GM21423 (cell line): ENCODE measurements at regions not wholly inside any gene's neighbourhood (a gene's known extent, or its start where the extent isn't known, plus 50 kb on each side); places are given as distances from the start of the nearest gene placed in this dataset.

Source experiments
- ATAC-seq: cut with Tn5 transposase; IDR thresholded peaks from one replicate; pipeline ENCODE4 v1.9.1; 2021; ENCODE audit warnings: mild to moderate bottlenecking, moderate library complexity; ENCODE audit not compliant: unreplicated experiment

DNA sequence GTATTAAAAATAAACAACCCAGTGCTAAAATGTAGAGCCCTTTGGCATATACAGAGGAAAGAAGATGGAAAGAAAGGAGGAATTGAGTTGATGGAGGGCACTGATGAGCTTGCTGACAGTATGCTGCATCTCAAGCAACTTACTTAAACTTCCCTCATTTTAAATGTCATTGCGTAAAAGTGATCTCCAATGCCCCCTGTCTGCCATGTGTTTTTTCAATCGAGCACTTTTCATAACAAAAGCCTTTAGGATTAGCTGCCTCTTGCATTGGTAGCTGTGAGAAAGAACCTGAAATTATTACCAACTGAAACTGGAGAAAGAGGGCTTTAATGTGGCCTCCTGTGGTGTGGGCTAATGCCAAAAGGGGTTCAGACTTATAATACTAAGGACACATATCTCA lies 541.6 kb downstream of the SUCLA2 start:
- ATAC-seq: no peak

DNA sequence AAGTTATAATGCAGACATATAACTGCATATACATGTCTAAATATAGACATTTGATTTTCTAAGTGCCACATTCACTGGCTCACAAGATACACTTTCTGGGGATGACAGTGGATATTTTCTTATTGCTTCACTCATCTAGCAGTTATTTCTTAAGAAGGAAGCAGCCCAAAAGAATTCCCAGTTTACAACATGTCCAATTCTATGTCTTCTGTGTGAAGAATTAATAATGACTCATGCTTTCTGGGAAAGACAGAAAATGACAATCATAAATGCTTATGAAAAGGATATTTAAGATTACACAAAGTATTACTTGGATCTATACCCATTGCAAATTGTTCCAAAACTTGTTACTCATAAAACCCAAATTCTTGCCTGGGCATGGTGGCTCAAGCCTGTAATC lies 543.4 kb downstream of the SUCLA2 start:
- ATAC-seq: no peak

GRCh38 chr13:47455626-47456025 lies 545.4 kb downstream of the SUCLA2 start:
- no peak for ATAC-seq

- no peak for ATAC-seq
Observed at GRCh38 chr13:47454986-47455385, 546.1 kb downstream of the SUCLA2 start.

- no peak for ATAC-seq
Observed at GRCh38 chr13:47437406-47437805, 540.6 kb upstream of the HTR2A start.

DNA sequence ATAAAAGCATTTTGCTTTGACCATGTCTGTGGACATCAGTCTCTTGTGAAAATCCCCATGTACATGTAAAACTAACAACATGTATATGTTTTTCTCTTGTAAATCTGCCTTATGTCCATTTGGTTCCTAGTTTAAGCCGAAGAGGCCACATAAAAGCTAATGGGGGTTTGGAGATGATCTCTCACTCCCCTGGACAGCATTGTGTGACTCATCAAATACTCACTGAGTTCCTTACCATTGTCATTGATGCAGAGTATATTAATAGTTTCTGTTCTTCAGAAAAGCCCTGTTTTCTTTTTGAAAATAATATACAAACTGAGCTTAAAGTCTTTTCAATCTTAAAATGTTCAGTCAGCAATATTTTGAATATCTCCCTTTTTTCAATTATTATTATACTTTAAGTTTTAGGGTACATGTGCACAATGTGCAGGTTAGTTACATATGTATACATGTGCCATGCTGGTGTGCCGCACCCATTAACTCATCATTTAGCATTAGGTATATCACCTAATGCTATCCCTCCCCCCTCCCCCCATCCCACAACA lies 536.7 kb upstream of the HTR2A start:
- no peak for ATAC-seq

DNA sequence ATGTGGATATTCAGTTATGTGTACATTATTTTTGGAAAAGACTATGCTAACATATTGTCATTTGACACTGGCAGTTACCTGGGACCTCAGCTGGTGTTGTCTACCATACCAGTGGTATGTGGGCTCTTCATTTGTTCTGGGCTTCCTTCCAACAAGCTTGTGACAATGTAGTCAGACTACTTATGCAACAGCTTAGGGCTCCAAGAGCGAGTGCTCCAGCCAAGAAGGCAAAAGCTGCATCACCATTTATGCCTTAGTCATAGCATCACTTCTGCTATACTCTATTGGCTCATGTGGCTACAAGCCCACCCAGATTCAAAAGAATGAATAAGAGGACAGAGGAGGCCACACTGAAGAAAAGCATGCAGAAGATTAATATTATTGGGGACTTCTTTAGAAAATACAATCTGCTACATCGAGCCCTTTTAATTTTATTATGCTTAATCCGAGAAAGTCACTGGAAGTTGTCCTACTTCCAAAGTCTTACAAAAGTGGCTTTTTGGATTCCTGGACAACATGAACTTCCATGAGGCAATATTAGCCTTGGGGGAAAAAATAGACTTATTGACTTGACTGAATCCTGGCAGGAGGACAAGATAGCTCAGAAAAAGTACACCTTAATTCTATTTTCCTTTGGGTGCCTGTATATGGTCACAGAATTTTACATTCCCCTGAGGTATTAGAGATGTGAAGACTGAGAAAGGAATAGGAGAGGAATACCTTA lies 529.4 kb upstream of the HTR2A start:
- ATAC-seq: no peak

GRCh38 chr13:47421525-47421924 lies 524.7 kb upstream of the HTR2A start:
- ATAC-seq: no peak

GRCh38 chr13:47420568-47420967 lies 523.7 kb upstream of the HTR2A start:
- no peak for ATAC-seq

DNA sequence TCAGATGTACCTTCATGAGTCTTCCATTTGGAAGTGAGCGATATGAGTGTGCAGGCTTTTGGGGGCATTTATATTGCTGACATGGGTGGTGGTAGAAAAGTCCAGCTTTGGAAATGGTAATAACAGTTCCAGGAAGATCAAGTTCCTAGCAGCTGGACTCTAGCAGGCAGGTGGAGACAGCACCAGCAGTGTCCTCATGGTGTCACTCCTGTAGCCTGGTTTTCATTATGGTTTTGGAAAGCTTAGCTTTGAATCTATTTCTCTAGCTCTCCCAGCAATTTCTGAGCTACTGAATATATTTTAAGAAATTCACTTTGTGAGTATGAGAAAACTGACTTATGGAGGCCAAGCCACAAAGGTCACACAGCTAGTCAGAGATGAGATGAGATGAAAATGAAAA lies 523.2 kb upstream of the HTR2A start:
- no peak for ATAC-seq

DNA sequence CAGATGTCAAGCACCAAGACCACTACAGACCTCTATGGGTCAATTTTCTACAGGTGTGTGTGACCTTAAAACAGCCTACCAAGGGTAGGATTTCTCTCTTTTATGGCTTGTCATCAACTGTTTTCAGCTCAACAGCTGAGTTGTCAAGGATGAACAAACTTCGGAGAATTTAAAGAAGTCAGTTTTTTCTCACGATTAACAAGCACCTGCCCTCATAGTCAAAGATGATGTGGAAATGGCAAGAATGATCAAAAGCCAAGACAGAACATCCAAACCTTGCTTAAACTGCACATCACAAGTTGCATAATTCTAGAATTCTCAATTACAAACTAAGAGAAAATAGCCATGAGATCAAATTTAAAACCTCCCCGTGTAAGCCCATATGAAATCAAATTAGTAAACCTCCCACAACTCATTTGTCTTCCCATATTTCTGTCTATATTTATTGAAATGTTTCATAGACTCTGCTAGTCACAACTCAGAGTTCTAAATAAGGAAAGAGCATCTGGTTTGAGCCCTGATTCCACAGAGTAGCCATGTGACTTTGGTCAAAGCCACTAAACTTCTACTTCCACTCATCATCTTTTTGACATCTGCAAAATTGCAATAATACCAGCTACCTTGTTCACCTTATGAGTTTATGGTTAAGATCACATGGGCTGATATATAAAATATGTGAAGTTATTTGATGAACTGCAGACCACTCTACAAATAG lies 521.5 kb upstream of the HTR2A start:
- ATAC-seq: no peak

DNA sequence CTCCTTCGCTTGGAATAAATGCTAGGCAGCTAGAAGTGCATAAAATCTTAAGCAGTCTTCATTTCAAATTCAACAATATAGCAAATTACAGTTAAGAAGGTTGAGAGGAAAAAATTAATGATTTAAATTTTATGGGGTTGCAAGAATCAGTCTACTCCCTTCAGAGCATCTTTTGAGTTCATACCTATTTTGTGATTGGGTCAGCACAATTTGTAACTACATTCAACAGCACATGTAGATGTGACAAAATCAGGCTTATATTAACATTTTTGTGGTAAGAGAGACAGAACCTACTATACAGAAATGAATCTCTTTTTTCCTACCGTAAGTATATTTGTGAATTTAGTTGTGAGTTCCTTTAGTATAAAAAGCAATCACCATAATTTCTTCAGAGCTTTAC lies 520.6 kb upstream of the HTR2A start:
- ATAC-seq: no peak

GRCh38 chr13:47415048-47415447 lies 518.2 kb upstream of the HTR2A start:
- no peak for ATAC-seq

- no peak for ATAC-seq
Observed at GRCh38 chr13:47413526-47413925, 516.7 kb upstream of the HTR2A start.

DNA sequence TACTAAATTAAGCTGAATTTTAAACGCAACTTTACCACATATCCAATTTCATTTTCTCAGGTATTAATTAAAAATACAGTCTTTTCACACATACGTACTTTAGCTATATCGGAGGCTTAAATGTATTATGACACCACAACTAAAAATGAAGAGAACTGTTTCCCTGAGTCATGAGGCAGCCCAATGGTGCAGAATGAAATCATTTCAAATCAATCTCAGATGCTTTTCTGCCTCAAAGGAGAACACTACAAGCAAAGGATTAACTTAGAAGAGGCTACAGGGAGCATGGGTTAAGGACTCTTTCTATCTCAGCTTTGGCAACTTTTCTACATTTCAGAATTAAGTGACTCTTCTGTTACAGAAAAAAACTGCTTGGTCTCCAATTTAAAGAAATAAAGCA lies 516.3 kb upstream of the HTR2A start:
- no peak for ATAC-seq

DNA sequence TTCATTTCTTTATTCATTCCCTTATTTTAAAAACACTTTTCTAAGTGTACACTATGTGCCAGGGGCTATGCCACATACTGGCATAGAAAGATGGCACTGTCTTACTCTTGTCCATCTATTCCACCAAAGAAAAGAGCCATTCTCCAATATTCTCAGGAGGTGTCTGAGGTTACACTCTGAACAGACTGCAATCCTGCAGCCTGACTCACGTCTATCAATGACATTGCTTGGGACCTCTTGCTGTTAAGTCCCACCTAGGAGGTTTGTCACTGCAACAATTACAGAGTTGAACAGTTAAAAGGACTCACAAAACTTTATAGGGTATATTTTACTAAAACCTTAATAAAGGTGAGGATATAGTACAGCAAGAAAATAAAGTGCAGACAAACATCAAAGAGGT lies 512.9 kb upstream of the HTR2A start:
- no peak for ATAC-seq

GRCh38 chr13:47408546-47409319 lies 511.9 kb upstream of the HTR2A start:
- ATAC-seq: no peak

DNA sequence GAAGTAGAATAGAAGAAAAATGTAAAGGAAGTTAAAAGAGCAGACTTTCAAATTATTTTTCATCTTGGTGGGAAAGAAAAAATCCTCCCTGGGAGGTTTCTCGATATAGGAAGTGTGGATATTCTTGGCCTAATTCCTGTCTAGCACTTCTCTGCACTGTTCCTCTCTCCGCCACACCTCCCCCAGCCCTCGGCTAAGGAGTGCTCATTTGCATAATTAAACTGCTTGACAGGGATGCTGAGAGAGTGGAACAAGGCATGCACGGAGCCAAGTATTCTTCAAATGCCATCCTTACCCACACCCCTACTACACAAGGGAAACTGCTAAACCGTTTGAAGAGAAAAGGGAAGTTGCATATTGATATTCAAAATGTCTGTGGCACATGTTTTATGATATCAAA lies 511.0 kb upstream of the HTR2A start:
- ATAC-seq: no peak

- no peak for ATAC-seq
Observed at GRCh38 chr13:47399599-47399998, 502.7 kb upstream of the HTR2A start.

DNA sequence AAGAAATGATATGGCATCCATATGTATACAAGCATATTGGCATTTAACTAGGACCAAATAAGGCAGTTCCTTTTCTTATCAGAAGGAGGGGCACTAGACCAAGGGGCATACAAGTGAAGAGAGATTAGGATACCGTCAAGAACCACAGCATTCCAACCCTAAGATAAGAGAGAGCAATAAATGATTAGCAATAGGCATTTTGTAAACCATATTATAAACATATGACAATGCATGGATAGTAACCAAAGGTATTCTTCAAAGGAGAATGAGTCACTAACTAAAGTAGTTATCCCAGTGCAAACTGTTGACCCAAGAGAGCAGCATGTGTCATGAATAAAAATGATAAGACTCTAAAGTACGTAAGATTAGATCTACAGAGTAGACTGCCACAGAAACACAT lies 500.9 kb upstream of the HTR2A start:
- no peak for ATAC-seq

DNA sequence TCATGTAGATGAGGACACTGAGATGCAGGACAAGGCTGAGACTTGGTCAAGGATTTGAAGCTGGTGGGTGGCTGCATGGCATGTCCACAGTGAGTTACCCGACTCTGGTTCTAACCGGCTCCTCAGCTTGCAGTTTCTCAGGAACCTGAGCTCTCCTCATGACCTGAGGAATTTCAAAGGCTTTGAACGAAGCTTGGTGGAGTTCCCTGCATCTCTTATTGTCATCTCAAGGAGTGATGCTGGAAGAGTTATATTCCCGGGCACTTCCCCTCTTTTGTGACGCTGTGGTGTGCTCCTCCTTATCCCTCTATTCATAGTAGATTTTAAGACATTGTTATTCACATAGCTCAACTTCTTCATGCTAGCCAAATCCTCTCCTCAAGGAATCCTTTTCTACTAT lies 500.1 kb upstream of the HTR2A start:
- ATAC-seq: no peak

GRCh38 chr13:47374741-47375140 lies 477.9 kb upstream of the HTR2A start:
- ATAC-seq: no peak
